ENCODE measurements at regions not wholly inside any gene's neighbourhood (a gene's known extent, or its start where the extent isn't known, plus 50 kb on each side); places are given as distances from the start of the nearest gene placed in this dataset.

- Mint-ChIP-seq H3K4me3 (no peak overlapping the region), H3K4me1 (ENCODE audit: low read depth) (no peaks in the 10 kb centered on the region), H3K36me3 (ENCODE audit: low read depth) (no peaks in the 10 kb centered on the region), H3K27ac (no peak overlapping the region), H3K27me3 (no peaks in the 10 kb centered on the region), H3K9me3 (peaks cover 10% of the 10 kb centered on the region)
- ChIA-PET CTCF (no interaction called here), POLR2A (no interaction called here)
- H3K9me3 ChIP-seq (ENCODE audit: control insufficient read depth in 1 of 2, insufficient read depth in 1 of 2, low read length in 2 of 2): peaks cover 0 to 5% of the 10 kb centered on the region in 2 experiments
- intact Hi-C loops (cut with DNase I, micrococcal nuclease): no loop called here
- no peaks in the 10 kb centered on the region for H3K36me3 ChIP-seq (ENCODE audit: insufficient read depth, low read length)
- no peak for DNase-seq
- no peak for ATAC-seq (ENCODE audit: poor library complexity)
- H3K27me3 ChIP-seq (ENCODE audit: control insufficient read depth in 1 of 2, insufficient read depth in 2 of 2, low read length in 2 of 2): no peaks in the 10 kb centered on the region
- no peaks in the 10 kb centered on the region for H3K4me1 ChIP-seq (ENCODE audit: insufficient read depth, low read length)
- no peak for TF ChIP-seq CTCF (IDR thresholded peaks at IDR 0.05)
- no peak overlapping the region for H3K4me3 ChIP-seq (ENCODE audit: low read length)
- H3K27ac ChIP-seq (ENCODE audit: low read depth in 1 of 2, low read length in 2 of 2): no peak overlapping the region
Observed at GRCh38 chr1:79638382-79638781, 631.9 kb upstream of the ADGRL4 start.

DNA sequence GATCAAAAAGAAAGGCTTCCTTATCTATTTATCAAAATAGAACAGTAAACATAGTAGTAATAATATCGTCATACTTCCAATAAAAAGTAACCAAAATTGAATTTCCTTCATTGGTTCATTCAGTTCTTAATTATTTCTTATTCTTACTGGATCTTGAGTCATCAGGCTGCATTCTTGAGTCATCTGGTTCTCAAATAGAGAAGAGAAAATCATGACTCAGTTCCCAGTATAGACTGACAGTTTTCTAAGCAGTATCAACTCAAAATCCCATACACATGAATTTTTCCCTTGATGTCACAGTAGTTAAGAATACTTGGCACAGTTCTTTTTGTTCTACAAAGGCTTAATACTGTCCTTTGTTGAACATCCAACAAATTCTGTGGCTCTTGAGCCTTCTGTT is 626.9 kb upstream of the ADGRL4 start:
- Mint-ChIP-seq H3K4me3 (no peak overlapping the region), H3K36me3 (ENCODE audit: low read depth) (no peaks in the 10 kb centered on the region), H3K4me1 (ENCODE audit: low read depth) (no peaks in the 10 kb centered on the region), H3K9me3 (peaks cover 3% of the 10 kb centered on the region), H3K27ac (no peak overlapping the region), H3K27me3 (no peaks in the 10 kb centered on the region)
- ChIA-PET POLR2A (no interaction called here), CTCF (no interaction called here)
- H3K36me3 ChIP-seq (ENCODE audit: insufficient read depth, low read length): no peaks in the 10 kb centered on the region
- H3K4me3 ChIP-seq (ENCODE audit: low read length): no peak overlapping the region
- peaks cover 0 to 5% of the 10 kb centered on the region in 2 experiments for H3K9me3 ChIP-seq (ENCODE audit: control insufficient read depth in 1 of 2, insufficient read depth in 1 of 2, low read length in 2 of 2)
- H3K4me1 ChIP-seq (ENCODE audit: insufficient read depth, low read length): no peaks in the 10 kb centered on the region
- H3K27me3 ChIP-seq (ENCODE audit: control insufficient read depth in 1 of 2, insufficient read depth in 2 of 2, low read length in 2 of 2): no peaks in the 10 kb centered on the region
- ATAC-seq (ENCODE audit: poor library complexity) (no peak), DNase-seq (no peak)
- intact Hi-C loops (cut with DNase I, micrococcal nuclease): no loop called here
- H3K27ac ChIP-seq (ENCODE audit: low read depth in 1 of 2, low read length in 2 of 2): no peak overlapping the region
- no peak for TF ChIP-seq CTCF (IDR thresholded peaks at IDR 0.05)

GRCh38 chr1:79629414-79629813 is 622.9 kb upstream of the ADGRL4 start:
- Mint-ChIP-seq H3K27me3 (no peaks in the 10 kb centered on the region), H3K4me3 (no peak overlapping the region), H3K9me3 (peaks cover 3% of the 10 kb centered on the region), H3K27ac (no peak overlapping the region), H3K36me3 (ENCODE audit: low read depth) (no peaks in the 10 kb centered on the region), H3K4me1 (ENCODE audit: low read depth) (no peaks in the 10 kb centered on the region)
- intact Hi-C loops (cut with DNase I, micrococcal nuclease): no loop called here
- CTCF ChIA-PET: no interaction called here
- Histone ChIP-seq H3K4me3 (ENCODE audit: low read length) (no peak overlapping the region), H3K27me3 (ENCODE audit: control insufficient read depth in 1 of 2, insufficient read depth in 2 of 2, low read length in 2 of 2) (no peaks in the 10 kb centered on the region), H3K4me1 (ENCODE audit: insufficient read depth, low read length) (no peaks in the 10 kb centered on the region), H3K36me3 (ENCODE audit: insufficient read depth, low read length) (no peaks in the 10 kb centered on the region), H3K9me3 (ENCODE audit: control insufficient read depth in 1 of 2, insufficient read depth in 1 of 2, low read length in 2 of 2) (no peaks in the 10 kb centered on the region), H3K27ac (ENCODE audit: low read depth in 1 of 2, low read length in 2 of 2) (no peak overlapping the region)
- POLR2A ChIA-PET: no interaction called here
- no peak for DNase-seq
- TF ChIP-seq CTCF (IDR thresholded peaks at IDR 0.05): no peak
- ATAC-seq (ENCODE audit: poor library complexity): no peak
